PC-3 (cell line): ENCODE measurements at regions not wholly inside any gene's neighbourhood (a gene's known extent, or its start where the extent isn't known, plus 50 kb on each side); places are given as distances from the start of the nearest gene placed in this dataset.

Source experiments
- EZH2 ChIP-seq: fragments of 300-600 bp; sonication (generic); IDR thresholded peaks from one replicate; pipeline ENCODE4 v1.6.1; 2017; ENCODE audit warnings: antibody characterized with exemption, mild to moderate bottlenecking, low read length; ENCODE audit not compliant: unreplicated experiment
- EZH2phosphoT487 ChIP-seq: fragments of 300-600 bp; sonication (generic); IDR thresholded peaks from 2 replicates; pipeline ENCODE4 v1.6.1; 2018; ENCODE audit warnings: mild to moderate bottlenecking, antibody characterized with exemption, low read length, borderline replicate concordance
- TF ChIP-seq, protein P1 (sequence below): fragments of 300-600 bp; sonication (generic); conservative IDR thresholded peaks from 2 replicates; pipeline ENCODE4 v1.5.1; 2017; ENCODE audit warnings: antibody characterized with exemption, low read depth, mild to moderate bottlenecking, low read length

DNA sequence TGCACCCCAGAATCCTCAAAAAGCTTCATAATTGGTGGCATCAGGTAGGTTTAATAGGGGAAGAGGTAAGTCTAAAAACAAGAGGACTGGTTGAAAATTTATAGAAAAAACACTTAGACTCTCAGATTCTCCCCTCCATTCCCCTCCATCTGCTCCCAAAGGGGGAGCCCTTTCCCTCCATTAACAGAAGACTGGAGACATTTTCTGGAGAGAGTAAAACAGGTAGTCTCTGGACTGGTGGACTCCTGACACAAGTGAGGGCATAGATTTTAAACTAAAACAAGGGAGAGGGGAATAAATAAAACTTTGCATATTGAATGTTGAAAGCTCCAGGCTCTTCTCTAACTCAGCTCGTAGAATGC is 54.0 kb upstream of the IPO9 start:
- TF ChIP-seq, protein P1, sequence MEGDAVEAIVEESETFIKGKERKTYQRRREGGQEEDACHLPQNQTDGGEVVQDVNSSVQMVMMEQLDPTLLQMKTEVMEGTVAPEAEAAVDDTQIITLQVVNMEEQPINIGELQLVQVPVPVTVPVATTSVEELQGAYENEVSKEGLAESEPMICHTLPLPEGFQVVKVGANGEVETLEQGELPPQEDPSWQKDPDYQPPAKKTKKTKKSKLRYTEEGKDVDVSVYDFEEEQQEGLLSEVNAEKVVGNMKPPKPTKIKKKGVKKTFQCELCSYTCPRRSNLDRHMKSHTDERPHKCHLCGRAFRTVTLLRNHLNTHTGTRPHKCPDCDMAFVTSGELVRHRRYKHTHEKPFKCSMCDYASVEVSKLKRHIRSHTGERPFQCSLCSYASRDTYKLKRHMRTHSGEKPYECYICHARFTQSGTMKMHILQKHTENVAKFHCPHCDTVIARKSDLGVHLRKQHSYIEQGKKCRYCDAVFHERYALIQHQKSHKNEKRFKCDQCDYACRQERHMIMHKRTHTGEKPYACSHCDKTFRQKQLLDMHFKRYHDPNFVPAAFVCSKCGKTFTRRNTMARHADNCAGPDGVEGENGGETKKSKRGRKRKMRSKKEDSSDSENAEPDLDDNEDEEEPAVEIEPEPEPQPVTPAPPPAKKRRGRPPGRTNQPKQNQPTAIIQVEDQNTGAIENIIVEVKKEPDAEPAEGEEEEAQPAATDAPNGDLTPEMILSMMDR: no peak
- TF ChIP-seq EZH2phosphoT487 (no peak), EZH2 (no peak)
